PFSK-1 (cell line): ENCODE measurements at regions not wholly inside any gene's neighbourhood (a gene's known extent, or its start where the extent isn't known, plus 50 kb on each side); places are given as distances from the start of the nearest gene placed in this dataset.

Source experiments
- POLR2AphosphoS5 ChIP-seq: IDR thresholded peaks from 2 replicates; pipeline ENCODE4 v1.6.1; 2012; ENCODE audit warnings: low read depth, mild to moderate bottlenecking, control low read depth, low read length, moderate library complexity
- REST ChIP-seq, 2 experiments: IDR thresholded peaks; 2 replicates each; pipeline versions ENCODE4 v1.6.1 to v1.8.0; 2011 to 2012; ENCODE audit warnings: low read depth in 2 of 2, low read length in 2 of 2, control low read depth in 1 of 2, inconsistent platforms in 1 of 2, mild to moderate bottlenecking in 1 of 2, moderate library complexity in 1 of 2; ENCODE audit not compliant: insufficient read depth in 1 of 2
- TAF1 ChIP-seq: IDR thresholded peaks from 2 replicates; pipeline ENCODE4 v1.6.1; 2012; ENCODE audit warnings: low read length, control low read depth, borderline replicate concordance; ENCODE audit not compliant: insufficient read depth

DNA sequence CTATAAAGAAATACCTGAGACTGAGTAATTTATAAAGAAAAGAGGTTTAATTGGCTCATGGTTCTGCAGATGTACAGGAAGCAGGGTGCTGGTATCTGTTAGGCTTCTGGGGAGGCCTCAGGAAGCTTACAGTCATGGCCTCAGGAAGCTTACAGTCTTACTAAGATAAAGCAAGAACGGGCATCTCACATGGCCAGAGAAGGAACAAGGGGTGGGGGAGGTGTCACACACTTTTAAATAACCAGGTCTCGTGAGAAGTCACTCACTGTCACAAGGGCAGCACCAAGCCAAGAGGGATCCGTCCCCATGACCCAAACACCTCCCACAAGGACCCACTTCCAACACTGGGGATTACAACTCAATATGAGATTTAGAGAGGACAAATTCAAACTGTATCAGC lies 192.8 kb upstream of the B3GAT1 start:
- TF ChIP-seq POLR2AphosphoS5: no peak
- no peak for TF ChIP-seq REST (IDR thresholded peaks at IDR 0.05; ENCODE audit: insufficient read depth in 1 of 2, low read depth in 2 of 2, low read length in 2 of 2)
- no peak for TF ChIP-seq TAF1
